ENCODE measurements at regions not wholly inside any gene's neighbourhood (a gene's known extent, or its start where the extent isn't known, plus 50 kb on each side); places are given as distances from the start of the nearest gene placed in this dataset.

DNA sequence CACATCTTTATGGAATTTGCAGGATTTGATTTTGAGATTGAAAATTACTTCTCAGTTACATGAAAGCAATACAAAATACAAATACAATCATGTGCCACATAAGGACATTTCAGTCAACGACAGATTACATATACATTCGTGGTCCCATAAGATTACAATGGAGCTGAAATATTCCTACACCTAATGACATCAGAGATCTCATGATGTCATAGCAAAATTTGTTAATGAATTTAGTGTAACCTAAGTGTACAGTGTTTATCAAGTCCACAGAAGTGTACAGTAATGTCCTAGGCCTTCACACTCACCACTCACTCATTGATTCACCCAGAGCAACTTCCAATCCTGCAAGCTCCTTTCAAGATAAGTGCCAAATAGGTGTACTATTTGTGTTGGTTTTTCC lies 126.5 kb downstream of the GPAM start:
- TF ChIP-seq, protein P1, sequence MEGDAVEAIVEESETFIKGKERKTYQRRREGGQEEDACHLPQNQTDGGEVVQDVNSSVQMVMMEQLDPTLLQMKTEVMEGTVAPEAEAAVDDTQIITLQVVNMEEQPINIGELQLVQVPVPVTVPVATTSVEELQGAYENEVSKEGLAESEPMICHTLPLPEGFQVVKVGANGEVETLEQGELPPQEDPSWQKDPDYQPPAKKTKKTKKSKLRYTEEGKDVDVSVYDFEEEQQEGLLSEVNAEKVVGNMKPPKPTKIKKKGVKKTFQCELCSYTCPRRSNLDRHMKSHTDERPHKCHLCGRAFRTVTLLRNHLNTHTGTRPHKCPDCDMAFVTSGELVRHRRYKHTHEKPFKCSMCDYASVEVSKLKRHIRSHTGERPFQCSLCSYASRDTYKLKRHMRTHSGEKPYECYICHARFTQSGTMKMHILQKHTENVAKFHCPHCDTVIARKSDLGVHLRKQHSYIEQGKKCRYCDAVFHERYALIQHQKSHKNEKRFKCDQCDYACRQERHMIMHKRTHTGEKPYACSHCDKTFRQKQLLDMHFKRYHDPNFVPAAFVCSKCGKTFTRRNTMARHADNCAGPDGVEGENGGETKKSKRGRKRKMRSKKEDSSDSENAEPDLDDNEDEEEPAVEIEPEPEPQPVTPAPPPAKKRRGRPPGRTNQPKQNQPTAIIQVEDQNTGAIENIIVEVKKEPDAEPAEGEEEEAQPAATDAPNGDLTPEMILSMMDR (conservative IDR thresholded peaks at IDR 0.05; ENCODE audit: low read depth in 2 of 2): no peak
- TF ChIP-seq POLR2AphosphoS5 (IDR thresholded peaks at IDR 0.05; ENCODE audit: low read depth): no peak
- TF ChIP-seq EZH2 (IDR thresholded peaks at IDR 0.05; ENCODE audit: low read depth, unreplicated experiment): no peak
- no peak for TF ChIP-seq REST (IDR thresholded peaks at IDR 0.05; ENCODE audit: unreplicated experiment)
- TF ChIP-seq CREB1 (CRISPR knock-in tag; IDR thresholded peaks at IDR 0.05; ENCODE audit: low read depth): no peak
- TF ChIP-seq ZNF331 (CRISPR knock-in tag; IDR thresholded peaks at IDR 0.05; ENCODE audit: low read depth): no peak
- TF ChIP-seq JUNB (IDR thresholded peaks at IDR 0.05; ENCODE audit: unreplicated experiment): no peak
